Smooth muscle cell (in vitro differentiated cells): ENCODE measurements at regions not wholly inside any gene's neighbourhood (a gene's known extent, or its start where the extent isn't known, plus 50 kb on each side); places are given as distances from the start of the nearest gene placed in this dataset.
A peak's percentile ranks its signal among the peaks of the same experiment; 100 is the strongest.

Experiments used
- DNase-seq: peaks from one replicate; lab custom pipeline; 2025; ENCODE audit not compliant: unreplicated experiment; lab: John Stamatoyannopoulos, UW
- H2AFZ ChIP-seq: fragments of 200-600 bp; sonication (generic); 2 replicates; pipeline ENCODE4 v1.6.0; 2016; ENCODE audit warnings: antibody characterized with exemption, low read depth, mild to moderate bottlenecking
- H3F3A ChIP-seq: fragments of 200-600 bp; sonication (generic); 2 replicates; pipeline ENCODE4 v1.6.0; 2017; ENCODE audit warnings: antibody characterized with exemption, low read depth
- H3K27ac ChIP-seq: fragments of 200-600 bp; sonication (generic); 2 replicates; pipeline ENCODE4 v1.5.1; 2016; ENCODE audit warnings: low read depth, mild to moderate bottlenecking
- H3K27me3 ChIP-seq: fragments of 200-600 bp; sonication (generic); 2 replicates; pipeline ENCODE4 v1.6.1; 2016; ENCODE audit warnings: low read depth, mild to moderate bottlenecking
- H3K36me3 ChIP-seq: fragments of 200-600 bp; sonication (generic); 2 replicates; pipeline ENCODE4 v1.5.1; 2016; ENCODE audit warnings: low read depth
- H3K4me1 ChIP-seq: fragments of 200-600 bp; sonication (generic); 2 replicates; pipeline ENCODE4 v1.5.1; 2016; ENCODE audit warnings: low read depth
- H3K4me2 ChIP-seq: fragments of 200-600 bp; sonication (generic); 2 replicates; pipeline ENCODE4 v1.6.0; 2016; ENCODE audit warnings: mild to moderate bottlenecking
- H3K4me3 ChIP-seq: fragments of 200-600 bp; sonication (generic); 2 replicates; pipeline ENCODE4 v1.5.1; 2016; ENCODE audit warnings: mild to moderate bottlenecking
- H3K79me2 ChIP-seq: fragments of 200-600 bp; sonication (generic); 2 replicates; pipeline ENCODE4 v1.6.0; 2016; ENCODE audit warnings: low read depth, mild to moderate bottlenecking
- H3K9ac ChIP-seq: fragments of 200-600 bp; sonication (generic); 2 replicates; pipeline ENCODE4 v1.6.0; 2016; ENCODE audit warnings: low read depth
- H3K9me3 ChIP-seq: fragments of 200-600 bp; sonication (generic); replicated peaks from 2 replicates; pipeline ENCODE4 v1.5.1; 2016; ENCODE audit warnings: low read depth
- H4K20me1 ChIP-seq: fragments of 200-600 bp; sonication (generic); 2 replicates; pipeline ENCODE4 v1.6.0; 2016; ENCODE audit warnings: low read depth
- WGBS: methylation state at CpG from one replicate; pipeline ENCODE4 v1.1.7; 2016; ENCODE audit warnings: low lambda C conversion rate; 5-methylcytosine and 5-hydroxymethylcytosine counted together
- TF ChIP-seq, protein P1 (sequence below): fragments of 200-600 bp; sonication (generic); IDR thresholded peaks from 2 replicates; pipeline ENCODE4 v1.5.1; 2017; ENCODE audit warnings: borderline replicate concordance, mild to moderate bottlenecking, antibody characterized with exemption; ENCODE audit not compliant: insufficient read depth, poor library complexity, severe bottlenecking

DNA sequence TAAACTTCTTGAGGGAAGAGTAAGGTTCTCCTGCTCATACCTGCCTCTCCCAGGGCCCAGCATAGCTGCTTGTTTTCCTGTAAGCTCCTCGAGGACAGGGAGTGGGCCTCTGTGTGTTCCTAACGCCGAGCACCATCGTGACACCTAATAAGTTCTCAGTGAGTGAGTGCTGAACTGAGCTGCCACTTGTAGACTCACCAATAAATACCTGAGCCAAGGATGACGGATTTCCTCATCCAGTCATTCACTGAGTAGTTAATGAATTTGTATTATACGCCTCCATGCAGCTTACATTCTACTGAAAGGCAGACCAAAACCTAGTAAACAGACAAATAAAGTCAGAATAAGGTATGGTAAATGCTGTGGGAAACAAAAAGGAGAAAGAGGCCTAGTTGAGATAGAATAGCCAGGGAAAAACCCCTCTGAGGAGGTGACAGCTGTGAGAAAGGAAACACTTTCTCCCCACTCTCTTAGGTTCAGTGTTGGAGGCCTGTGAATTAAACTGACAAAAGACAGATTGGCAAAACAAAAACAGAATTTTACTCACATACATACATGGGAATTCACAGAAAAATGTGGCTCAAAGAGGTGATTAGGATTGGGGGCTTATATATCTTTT, 138.6 kb downstream of the B3GNT2 start:
- no peak for DNase-seq
- H3F3A ChIP-seq, result no peaks in the 10 kb centered on the region
- 81% methylated on average over 6 of the region's 6 CpGs for WGBS

DNA sequence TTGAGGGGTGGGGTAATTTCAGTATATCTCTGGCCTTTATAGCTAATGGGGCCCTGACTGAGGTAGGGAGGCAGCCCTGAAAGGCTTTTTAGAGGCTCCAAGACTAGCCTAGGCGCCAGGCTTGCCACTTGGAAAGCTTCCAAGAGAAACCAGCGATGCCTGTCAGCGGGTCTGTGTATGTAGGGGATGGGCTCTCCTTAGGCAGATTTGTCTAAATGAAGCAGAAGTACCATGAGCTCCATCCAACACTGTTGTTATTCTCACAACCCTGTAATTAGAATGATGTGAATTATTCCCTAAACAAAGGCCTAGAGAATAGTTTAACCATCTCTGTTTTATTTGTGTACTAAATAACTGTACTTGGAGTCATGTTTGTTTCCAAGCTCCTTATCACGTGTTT, 138.1 kb downstream of the B3GNT2 start:
- 69% methylated on average over 4 of the region's 4 CpGs for WGBS
- Histone ChIP-seq H3K79me2 (no peaks in the 10 kb centered on the region), H3K9ac (no peak overlapping the region), H3K27ac (no peak overlapping the region), H3K36me3 (no peaks in the 10 kb centered on the region), H3K4me2 (no peak overlapping the region), H3K4me3 (no peak overlapping the region), H2AFZ (peak overlapping the region; percentile 41), H3F3A (no peaks in the 10 kb centered on the region), H3K9me3 (no peaks in the 10 kb centered on the region), H3K27me3 (no peaks in the 10 kb centered on the region), H4K20me1 (no peaks in the 10 kb centered on the region), H3K4me1 (peaks cover 7% of the 10 kb centered on the region)
- no peak for DNase-seq
- TF ChIP-seq, protein P1, sequence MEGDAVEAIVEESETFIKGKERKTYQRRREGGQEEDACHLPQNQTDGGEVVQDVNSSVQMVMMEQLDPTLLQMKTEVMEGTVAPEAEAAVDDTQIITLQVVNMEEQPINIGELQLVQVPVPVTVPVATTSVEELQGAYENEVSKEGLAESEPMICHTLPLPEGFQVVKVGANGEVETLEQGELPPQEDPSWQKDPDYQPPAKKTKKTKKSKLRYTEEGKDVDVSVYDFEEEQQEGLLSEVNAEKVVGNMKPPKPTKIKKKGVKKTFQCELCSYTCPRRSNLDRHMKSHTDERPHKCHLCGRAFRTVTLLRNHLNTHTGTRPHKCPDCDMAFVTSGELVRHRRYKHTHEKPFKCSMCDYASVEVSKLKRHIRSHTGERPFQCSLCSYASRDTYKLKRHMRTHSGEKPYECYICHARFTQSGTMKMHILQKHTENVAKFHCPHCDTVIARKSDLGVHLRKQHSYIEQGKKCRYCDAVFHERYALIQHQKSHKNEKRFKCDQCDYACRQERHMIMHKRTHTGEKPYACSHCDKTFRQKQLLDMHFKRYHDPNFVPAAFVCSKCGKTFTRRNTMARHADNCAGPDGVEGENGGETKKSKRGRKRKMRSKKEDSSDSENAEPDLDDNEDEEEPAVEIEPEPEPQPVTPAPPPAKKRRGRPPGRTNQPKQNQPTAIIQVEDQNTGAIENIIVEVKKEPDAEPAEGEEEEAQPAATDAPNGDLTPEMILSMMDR, result no peak

More for the DNA sequence above, 138.6 kb downstream of the B3GNT2 start:
- H3K36me3 ChIP-seq, result no peaks in the 10 kb centered on the region
- no peaks in the 10 kb centered on the region for H3K79me2 ChIP-seq
- peaks cover 7% of the 10 kb centered on the region for H3K4me1 ChIP-seq
- H3K4me2 ChIP-seq, result peak overlapping the region; percentile 31
- no peak overlapping the region for H3K4me3 ChIP-seq
- no peaks in the 10 kb centered on the region for H3K27me3 ChIP-seq
- no peak overlapping the region for H3K9ac ChIP-seq
- H2AFZ ChIP-seq, result peak overlapping the region; percentile 60
- H3K27ac ChIP-seq, result peak overlapping the region; percentile 31
- no peaks in the 10 kb centered on the region for H3K9me3 ChIP-seq
- TF ChIP-seq, protein P1, result no peak
- H4K20me1 ChIP-seq, result no peaks in the 10 kb centered on the region

- H3K36me3 ChIP-seq, result no peaks in the 10 kb centered on the region
- H3K4me2 ChIP-seq, result no peak overlapping the region
- DNase-seq, result no peak
- TF ChIP-seq, protein P1, result no peak
- no peaks in the 10 kb centered on the region for H3F3A ChIP-seq
- H3K79me2 ChIP-seq, result no peaks in the 10 kb centered on the region
- WGBS, result 71% methylated on average over 1 of the region's 1 CpG
- H3K4me1 ChIP-seq, result peaks cover 7% of the 10 kb centered on the region
- no peak overlapping the region for H2AFZ ChIP-seq
- H3K4me3 ChIP-seq, result no peak overlapping the region
- no peaks in the 10 kb centered on the region for H4K20me1 ChIP-seq
- H3K9me3 ChIP-seq, result no peaks in the 10 kb centered on the region
- H3K27ac ChIP-seq, result no peak overlapping the region
- H3K27me3 ChIP-seq, result no peaks in the 10 kb centered on the region
- no peak overlapping the region for H3K9ac ChIP-seq
Measured at GRCh38 chr2:62330959-62331358, 135.0 kb downstream of the B3GNT2 start.

GRCh38 chr2:62329797-62330196, 133.9 kb downstream of the B3GNT2 start:
- WGBS, result 63% methylated on average over 5 of the region's 5 CpGs
- DNase-seq, result no peak
- no peaks in the 10 kb centered on the region for H3K4me1 ChIP-seq
- no peak overlapping the region for H3K4me2 ChIP-seq
- no peaks in the 10 kb centered on the region for H3F3A ChIP-seq
- TF ChIP-seq, protein P1, result no peak
- H3K79me2 ChIP-seq, result no peaks in the 10 kb centered on the region
- H3K4me3 ChIP-seq, result no peak overlapping the region
- no peaks in the 10 kb centered on the region for H4K20me1 ChIP-seq
- H3K27me3 ChIP-seq, result no peaks in the 10 kb centered on the region
- no peaks in the 10 kb centered on the region for H3K36me3 ChIP-seq
- no peak overlapping the region for H3K27ac ChIP-seq
- H2AFZ ChIP-seq, result no peak overlapping the region
- no peak overlapping the region for H3K9ac ChIP-seq
- no peaks in the 10 kb centered on the region for H3K9me3 ChIP-seq
